ENCODE measurements at regions not wholly inside any gene's neighbourhood (a gene's known extent, or its start where the extent isn't known, plus 50 kb on each side); places are given as distances from the start of the nearest gene placed in this dataset.
A peak's percentile ranks its signal among the peaks of the same experiment; 100 is the strongest.

DNA sequence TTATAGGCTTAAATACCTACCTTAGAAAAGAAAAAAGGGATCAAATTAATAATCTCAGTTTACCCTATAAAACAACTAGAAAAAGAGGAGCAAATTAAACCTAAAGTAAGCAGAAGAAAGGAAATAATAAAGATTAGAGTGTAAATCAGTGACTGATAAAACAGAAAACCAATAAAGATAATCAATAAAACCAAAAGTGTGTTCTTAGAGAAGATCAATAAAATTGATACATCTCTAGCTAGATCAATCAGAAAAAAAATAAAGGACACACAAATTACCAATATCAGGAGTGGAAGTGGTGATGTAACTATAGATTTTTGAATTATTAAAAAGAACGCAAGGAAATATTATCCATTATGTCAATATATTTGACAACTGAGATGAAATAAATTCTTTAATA lies 69.2 kb upstream of the NAMPT start:
- WGBS (ENCODE audit: insufficient coverage, low coverage, low lambda C conversion rate, missing lambda C conversion rate), result 0% methylated on average over 1 of the region's 1 CpG
- no peak overlapping the region for H3K27ac ChIP-seq
- no peak overlapping the region for H3K4me3 ChIP-seq
- H3K36me3 ChIP-seq, result no peaks in the 10 kb centered on the region
- TF ChIP-seq POLR2A (IDR thresholded peaks at IDR 0.05), result no peak
- TF ChIP-seq, protein P1, sequence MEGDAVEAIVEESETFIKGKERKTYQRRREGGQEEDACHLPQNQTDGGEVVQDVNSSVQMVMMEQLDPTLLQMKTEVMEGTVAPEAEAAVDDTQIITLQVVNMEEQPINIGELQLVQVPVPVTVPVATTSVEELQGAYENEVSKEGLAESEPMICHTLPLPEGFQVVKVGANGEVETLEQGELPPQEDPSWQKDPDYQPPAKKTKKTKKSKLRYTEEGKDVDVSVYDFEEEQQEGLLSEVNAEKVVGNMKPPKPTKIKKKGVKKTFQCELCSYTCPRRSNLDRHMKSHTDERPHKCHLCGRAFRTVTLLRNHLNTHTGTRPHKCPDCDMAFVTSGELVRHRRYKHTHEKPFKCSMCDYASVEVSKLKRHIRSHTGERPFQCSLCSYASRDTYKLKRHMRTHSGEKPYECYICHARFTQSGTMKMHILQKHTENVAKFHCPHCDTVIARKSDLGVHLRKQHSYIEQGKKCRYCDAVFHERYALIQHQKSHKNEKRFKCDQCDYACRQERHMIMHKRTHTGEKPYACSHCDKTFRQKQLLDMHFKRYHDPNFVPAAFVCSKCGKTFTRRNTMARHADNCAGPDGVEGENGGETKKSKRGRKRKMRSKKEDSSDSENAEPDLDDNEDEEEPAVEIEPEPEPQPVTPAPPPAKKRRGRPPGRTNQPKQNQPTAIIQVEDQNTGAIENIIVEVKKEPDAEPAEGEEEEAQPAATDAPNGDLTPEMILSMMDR (IDR thresholded peaks at IDR 0.05), result no peak
- no peaks in the 10 kb centered on the region for H3K4me1 ChIP-seq
- H3K9me3 ChIP-seq, result peaks cover 0 to 7% (median 0%) of the 10 kb centered on the region in 4 donors
- intact Hi-C loops (cut with DNase I), result no loop called here
- DNase-seq, result no peak
- H3K27me3 ChIP-seq, result no peaks in the 10 kb centered on the region
- no peak for ATAC-seq

- Histone ChIP-seq H3K27me3 (no peaks in the 10 kb centered on the region), H3K9me3 (peaks cover 0 to 7% (median 0%) of the 10 kb centered on the region in 4 donors), H3K4me3 (no peak overlapping the region), H3K36me3 (no peaks in the 10 kb centered on the region), H3K4me1 (no peaks in the 10 kb centered on the region), H3K27ac (no peak overlapping the region)
- DNase-seq, result no peak
- TF ChIP-seq POLR2A (IDR thresholded peaks at IDR 0.05), result no peak
- TF ChIP-seq, protein P1 (IDR thresholded peaks at IDR 0.05), result no peak
- intact Hi-C loops (cut with DNase I), result no loop called here
- no peak for ATAC-seq
Measured at GRCh38 chr7:106348231-106348630, 63.4 kb upstream of the NAMPT start.

DNA sequence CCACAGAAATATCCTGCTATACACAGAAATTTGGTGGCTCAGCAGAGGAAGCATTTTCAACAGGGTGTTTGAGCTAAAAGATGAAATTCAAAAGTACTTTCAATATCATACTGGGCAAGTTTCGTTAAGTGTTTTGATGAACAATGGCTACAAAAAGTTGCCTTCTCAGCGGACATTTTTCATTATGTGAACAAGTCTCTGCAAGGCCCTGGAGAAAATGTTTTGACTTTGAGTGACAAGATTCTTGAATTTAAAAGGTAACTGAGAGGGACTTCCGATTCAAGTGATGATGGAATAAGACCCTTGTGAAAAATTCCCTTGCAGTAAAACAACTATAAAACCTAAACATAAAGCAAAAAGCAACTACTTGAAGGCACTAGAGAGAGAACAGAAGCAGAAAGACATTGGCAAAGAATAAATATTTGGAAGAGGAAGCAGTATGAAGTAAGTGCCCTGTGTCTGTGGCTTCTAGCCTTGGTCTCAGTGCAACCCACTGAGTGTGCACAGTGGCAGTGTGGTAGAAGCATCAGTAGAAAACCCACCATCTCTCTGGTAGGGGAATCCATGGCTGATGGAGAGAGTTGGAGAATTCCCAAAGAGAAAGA lies 62.5 kb upstream of the NAMPT start:
- no peak overlapping the region for H3K4me3 ChIP-seq
- H3K36me3 ChIP-seq, result no peaks in the 10 kb centered on the region
- 88% methylated on average over 3 of the region's 3 CpGs for WGBS (ENCODE audit: insufficient coverage, low coverage, low lambda C conversion rate, missing lambda C conversion rate)
- peaks cover 0 to 7% (median 0%) of the 10 kb centered on the region in 4 donors for H3K9me3 ChIP-seq
- intact Hi-C loops (cut with DNase I), result no loop called here
- no peak for TF ChIP-seq POLR2A (IDR thresholded peaks at IDR 0.05)
- TF ChIP-seq, protein P1 (IDR thresholded peaks at IDR 0.05), result no peak
- H3K4me1 ChIP-seq, result no peaks in the 10 kb centered on the region
- DNase-seq (no peak), ATAC-seq (peak in 2 of 4 donors; percentile 36 to 40)
- no peaks in the 10 kb centered on the region for H3K27me3 ChIP-seq
- H3K27ac ChIP-seq, result peak overlapping the region in 2 of 3 donors; percentile 2 to 4

DNA sequence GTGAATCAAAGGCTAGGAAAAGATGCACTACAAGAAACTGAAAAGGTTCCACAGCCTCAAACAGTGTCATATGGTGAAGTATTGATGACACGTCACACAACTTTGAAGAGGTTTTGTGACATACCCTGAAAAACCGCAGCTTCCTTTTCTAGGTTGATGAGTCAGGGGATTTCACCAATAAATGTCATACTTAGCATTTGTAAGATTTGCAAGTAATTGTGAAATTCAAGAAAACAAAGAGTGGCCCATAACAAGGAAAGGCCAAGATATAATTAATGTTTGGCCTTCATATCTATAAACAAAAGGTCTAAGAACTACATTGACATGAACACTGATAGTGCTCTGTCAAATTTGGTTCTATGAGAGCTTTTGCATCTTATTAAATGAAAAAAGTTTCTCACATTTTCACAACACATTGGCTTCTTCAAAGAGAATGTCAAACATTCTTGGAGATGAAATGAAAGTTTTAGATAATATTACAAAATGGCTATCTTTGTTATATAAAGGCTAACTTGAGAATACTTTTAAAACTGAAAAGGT lies 62.0 kb upstream of the NAMPT start:
- 55% methylated on average over 2 of the region's 2 CpGs for WGBS (ENCODE audit: insufficient coverage, low coverage, low lambda C conversion rate, missing lambda C conversion rate)
- Histone ChIP-seq H3K9me3 (peaks cover 0 to 7% (median 0%) of the 10 kb centered on the region in 4 donors), H3K36me3 (no peaks in the 10 kb centered on the region), H3K27me3 (no peaks in the 10 kb centered on the region), H3K4me1 (no peaks in the 10 kb centered on the region), H3K27ac (peak overlapping the region in 2 of 3 donors; percentile 2 to 58), H3K4me3 (no peak overlapping the region)
- DNase-seq (no peak), ATAC-seq (peak; percentile 53 to 64 (median 58))
- TF ChIP-seq POLR2A (IDR thresholded peaks at IDR 0.05), result no peak
- TF ChIP-seq, protein P1 (IDR thresholded peaks at IDR 0.05), result no peak
- intact Hi-C loops (cut with DNase I), result no loop called here
